ENCODE measurements at regions not wholly inside any gene's neighbourhood (a gene's known extent, or its start where the extent isn't known, plus 50 kb on each side); places are given as distances from the start of the nearest gene placed in this dataset.
"Not testable (repeated sequence)": the region's sequence is repeated elsewhere in the genome, so short reads cannot be mapped to it uniquely, and the experiment has no call there.

DNA sequence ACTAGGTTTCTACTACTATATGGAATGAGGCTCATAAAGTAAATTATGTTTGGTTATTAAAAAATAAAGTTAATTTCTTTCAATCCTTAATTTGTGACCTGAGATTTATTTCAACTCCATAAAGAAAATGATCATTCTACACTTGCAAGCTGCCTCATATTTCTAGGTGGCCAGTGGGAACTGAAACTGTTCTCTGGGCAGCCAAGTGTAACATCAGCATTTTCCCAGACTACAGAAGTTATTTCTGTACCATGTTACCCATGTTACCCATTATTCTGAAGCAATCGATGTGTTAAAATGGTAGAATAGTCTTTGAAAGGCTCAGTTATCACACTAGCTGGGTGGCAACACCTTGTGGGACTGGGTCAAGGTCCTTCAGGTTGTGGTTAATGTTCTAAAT, 139.3 kb upstream of the FBXO11 start:
- no peak for DNase-seq

DNA sequence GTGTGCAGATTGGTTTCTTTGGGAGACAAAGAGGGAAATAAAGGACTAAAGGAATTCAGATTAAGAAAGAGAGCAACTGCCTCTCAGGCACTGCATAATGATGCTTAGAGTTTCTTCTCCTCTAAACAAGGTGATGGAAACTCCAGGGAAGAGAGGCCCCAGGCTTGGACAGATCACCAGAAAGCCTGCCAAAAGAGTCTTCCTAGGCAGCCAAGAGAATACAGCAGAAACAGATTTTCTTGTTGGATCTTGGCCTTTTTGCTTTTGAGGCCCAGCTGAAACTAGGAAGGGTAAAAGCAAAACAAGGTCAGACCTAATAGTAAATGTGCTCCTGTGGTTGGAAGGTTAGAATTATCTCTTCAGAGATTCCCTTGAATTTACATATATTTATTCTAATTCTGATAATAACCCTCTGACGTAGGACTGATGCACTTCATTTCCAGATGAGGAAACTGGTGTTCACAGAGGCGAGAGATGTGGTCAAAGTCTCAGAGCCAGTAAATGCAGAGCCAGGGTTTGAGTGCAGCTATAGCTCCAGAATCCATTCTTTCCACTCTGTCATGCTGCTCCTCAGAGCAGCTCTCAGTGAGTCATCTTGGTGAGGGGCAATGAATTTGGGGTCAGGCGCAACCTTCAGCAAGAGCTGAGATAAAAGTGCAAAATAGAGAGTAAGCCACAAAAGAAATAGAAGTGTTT, 142.3 kb upstream of the FBXO11 start:
- peak; percentile 53 for DNase-seq

DNA sequence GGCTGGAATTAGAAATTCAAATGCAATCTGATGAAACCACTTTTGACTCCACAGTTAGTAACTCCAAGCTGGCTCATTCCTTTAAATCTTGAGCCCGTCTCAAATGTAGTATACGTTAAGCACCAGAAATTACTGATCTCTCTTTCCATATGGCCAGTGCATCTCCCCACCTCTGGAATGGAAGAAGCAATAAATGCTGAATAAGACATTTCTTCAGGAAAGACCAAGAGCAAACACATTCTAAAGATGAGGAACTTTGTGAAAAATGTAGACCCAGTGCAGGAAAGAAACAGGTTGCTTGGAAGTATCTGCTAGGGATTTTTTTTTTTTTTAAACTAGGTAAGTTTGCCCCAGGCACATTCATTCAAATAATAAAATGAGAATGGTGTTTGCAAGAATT, 143.1 kb upstream of the FBXO11 start:
- DNase-seq, result no peak

DNA sequence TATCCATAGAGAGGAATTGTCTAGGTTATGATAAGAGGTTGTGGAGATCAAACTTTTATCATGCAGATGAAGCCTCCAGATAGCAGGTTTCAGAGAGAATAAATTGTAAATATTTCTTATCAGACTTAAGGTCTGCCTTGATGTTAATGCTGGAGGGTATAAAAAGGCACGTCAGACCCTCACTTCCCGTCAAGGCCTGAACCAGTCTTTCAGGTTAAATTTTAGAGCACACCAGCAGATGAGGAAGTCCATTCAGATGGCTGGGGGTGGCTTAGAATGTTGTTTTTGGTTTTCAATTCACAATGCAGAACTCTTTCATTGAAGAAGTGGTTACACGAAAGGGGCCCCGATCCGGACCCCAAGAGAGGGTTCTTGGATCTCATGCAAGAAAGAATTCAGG, 144.4 kb upstream of the FBXO11 start:
- no peak for DNase-seq

DNA sequence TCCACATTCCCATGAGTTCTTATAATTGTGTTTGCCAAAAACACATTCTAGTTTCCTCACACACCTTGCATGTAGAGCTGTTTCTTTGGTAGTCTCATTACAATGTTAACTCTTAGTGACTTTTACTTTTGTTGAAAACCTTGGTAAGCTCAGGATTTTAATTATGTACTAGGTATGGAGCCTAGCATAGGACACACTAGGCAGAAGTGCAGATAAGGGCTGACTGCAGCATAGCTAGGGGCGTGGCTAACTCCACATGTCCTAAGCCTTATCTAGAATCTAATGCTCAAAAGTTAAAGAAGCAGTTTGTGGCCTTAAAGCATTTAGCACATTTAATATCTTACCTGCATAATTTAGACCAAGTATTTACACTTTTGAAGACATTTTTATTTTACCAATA, 153.7 kb upstream of the FBXO11 start:
- no peak for DNase-seq

DNA sequence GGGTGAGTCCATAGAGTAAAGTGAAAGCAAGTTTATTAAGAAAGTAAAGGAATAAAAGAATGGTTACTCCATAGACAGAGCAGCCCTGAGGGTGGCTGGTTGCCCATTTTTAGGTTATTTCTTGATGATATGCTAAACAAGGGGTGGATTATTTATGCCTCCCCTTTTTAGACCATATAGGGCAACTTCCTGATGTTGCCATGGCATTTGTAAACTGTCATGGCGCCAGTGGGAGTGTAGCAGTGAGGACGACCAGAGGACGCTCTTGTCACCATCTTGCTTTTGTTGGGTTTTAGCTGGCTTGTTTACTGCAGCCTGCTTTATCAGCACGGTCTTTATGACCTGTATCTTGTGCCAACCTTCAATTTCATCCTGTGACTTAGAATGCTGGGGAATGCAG, 155.4 kb upstream of the FBXO11 start:
- not testable (repeated sequence) for DNase-seq

DNA sequence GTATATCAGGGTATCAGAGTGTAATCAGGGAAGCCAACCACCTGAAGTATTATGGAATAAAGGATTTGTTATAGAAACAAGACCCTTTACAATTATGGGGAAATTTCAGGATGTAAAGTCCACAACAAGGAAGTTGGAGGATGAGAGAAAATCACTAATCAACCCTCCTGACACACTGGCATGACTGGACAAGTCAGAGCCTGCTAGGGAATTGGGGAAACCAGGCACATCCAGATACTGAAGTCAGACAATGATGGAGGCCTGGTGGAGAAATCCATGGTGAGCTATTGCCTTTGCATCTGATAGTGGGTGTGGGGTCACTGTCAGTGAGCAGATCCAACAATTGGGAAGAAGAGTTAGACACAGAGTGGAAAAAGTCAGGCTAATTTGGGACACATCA, 158.8 kb upstream of the FBXO11 start:
- DNase-seq, result no peak

DNA sequence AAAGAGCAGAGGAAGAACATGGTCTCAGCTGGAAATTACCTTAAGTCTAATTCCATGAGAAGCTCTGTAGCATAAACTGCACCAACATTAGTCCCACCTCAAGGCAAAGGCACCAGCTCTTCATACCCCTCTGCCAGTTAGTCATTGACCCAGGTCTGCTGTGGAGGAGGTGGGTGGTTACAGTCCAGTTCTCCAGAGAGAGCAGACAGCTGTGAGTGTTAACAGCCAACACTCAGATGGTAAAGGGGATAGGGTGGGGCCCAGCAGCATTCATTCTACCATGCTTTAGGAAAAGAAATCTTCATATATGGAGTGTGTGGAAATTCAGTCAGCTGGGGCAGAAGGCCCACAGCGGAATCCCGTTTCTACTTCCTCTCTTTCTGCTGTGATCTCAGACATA, 159.7 kb upstream of the FBXO11 start:
- no peak for DNase-seq

DNA sequence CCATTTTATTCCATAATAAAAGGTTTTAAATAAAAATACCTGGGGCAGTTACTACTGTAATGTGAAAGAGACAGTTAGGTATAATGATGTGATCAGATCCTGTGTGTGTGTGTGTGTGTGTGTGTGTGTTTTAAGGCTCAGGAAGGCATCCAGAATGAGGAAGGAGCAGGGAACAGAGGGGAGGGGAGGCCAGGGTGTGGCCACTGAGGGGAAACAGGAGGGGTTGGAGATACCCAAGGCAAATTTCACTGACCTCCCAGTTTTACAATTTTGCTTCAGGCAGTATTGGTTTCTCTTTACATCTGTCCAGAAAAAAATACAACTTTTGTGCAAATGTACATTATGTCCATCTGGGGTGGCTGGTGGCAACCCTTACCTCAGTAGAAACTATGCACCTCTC, 163.5 kb upstream of the FBXO11 start:
- DNase-seq, result no peak

DNA sequence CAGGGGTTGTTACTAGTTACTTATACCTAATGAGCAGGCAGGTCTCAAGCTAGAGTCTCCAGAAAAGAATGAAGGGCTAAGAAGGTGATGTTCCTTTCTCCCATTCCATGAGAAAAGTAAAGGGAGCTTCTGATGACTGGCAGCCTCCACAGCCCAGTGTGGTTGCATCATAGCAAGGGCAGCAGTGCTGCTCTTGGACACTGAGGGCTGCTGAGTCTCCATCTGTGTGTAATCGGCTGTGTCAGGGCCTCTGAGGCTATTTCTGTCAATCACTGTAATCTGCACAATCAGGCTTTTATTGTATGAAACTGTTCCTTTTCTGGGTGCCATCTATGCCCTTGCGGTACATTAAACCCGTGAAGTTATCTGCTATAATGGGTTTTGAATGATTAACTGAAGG, 164.1 kb upstream of the FBXO11 start:
- no peak for DNase-seq

DNA sequence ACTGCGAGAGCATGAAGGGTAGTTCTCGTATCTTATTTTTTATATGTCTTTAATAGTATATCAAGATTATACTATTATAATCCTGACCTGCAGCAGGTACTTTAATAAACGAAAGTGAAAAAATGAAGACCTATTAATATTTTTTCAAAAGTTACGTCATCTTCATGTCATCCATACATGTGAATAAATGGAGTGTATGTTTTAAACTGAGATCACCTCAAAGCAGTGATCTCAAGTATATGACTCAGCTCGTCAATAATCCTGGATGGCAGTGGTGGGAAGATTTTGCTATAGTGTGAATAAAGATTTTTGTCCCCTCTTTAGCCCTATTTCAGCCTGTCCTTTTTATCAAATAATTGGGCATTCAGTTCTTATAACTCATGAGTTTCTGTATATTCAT, 166.3 kb upstream of the FBXO11 start:
- no peak for DNase-seq

DNA sequence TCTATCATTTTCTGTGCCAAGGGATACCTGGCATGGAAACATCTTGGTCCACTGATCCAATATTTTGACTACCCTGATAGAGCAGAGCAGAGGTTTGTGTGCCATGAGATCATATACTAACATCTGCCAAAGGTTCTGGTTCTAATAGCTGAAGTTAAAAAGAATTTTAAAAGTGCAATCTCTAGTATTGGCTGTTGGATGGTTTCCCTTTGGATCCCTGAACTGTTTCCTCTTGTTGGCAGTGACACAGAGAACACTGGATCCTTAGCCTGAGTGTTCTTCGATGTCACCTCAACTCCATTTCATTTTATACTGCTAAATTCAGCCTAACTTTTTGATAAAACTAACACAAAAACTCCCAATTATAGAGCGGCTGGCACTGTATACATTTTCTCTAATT, 169.3 kb upstream of the FBXO11 start:
- DNase-seq, result no peak

DNA sequence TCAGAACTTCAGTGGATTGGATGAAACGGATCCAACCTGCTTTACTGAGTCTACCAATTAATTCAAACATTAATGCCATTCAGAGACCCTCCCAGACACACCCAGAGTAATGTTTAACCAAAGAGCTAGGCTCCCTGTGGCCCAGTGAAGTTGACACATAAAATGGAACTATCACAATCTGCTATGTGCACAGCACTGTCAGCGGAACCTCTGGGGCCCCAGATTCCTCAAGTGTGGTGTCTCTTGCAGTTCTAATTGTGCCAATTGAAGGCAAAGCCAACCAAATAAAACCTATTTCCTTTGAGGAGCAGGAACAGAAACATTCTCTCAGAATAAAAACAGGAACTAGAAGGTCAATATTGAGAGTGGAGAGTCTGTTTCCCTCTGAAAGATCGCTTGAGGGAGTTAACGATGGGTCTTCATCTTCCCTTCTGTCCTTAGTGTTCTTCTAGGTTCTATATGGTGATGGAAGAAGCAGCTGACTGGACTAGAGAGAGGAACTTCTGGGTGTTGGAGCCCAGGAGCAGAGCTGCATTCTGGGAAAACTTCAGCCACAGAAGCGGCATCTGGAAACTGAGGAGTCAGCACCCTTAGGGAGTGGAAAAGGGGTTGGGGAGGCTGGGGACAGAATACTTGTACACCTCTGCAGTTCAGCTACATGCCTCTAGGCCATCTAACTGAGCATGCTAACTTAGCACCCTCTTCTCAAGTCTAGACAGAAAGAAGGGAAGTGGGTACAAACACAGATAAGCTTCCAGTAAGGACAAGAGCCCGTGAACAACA, 174.4 kb upstream of the FBXO11 start:
- no peak for DNase-seq

DNA sequence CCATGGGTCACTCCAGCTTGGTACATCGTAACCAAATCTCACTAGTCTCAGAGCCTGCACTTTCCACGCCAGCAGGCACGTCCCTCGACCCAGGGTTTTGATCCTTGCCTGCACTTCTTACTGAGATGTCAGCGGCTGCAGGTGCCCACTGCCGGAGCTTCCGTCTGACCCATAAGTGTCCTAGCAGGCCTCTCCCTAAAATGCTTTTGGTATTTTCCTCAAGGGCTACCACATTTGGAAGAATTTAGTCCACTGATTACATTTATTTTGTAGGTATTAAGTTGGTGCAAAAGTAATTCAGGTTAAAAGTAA, 175.0 kb upstream of the FBXO11 start:
- DNase-seq, result no peak

DNA sequence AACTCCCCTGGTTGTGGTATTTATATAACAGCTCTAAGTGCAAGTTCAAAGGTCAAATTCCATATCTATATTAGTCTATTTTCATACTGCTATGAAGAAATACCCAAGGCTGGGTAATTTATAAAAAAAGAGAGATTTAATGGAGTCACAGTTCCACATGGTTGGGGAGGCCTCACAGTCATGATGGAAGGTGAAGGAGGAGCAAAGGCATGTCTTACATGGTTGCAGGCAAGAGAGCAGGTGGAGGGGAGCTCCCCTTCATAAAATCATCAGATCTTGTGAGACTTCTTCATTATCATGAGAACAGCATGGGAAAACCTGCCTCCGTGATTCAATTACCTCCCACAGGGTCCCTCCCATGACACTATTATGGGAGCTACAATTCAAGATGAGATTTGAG, 179.6 kb upstream of the FBXO11 start:
- DNase-seq, result no peak

DNA sequence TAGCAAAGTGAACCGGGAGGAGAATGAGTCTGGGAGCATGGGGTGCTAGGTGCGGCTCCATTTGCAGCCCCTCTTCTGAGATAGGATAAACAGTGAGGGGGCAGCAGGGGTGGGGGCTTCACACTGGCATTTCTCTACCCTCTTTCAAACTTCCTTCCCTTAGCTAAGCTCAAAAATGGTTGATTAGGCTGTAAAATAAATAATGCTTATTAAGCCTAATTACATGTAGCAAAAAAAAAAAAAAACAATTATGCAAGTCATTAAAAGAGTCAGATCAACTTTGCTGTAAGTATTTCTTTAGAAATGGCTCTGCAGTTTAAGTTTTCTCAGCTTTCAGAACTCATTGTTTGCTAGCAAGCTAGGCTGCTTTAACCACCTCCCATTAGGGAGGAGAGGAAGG, 182.7 kb upstream of the FBXO11 start:
- DNase-seq, result no peak

DNA sequence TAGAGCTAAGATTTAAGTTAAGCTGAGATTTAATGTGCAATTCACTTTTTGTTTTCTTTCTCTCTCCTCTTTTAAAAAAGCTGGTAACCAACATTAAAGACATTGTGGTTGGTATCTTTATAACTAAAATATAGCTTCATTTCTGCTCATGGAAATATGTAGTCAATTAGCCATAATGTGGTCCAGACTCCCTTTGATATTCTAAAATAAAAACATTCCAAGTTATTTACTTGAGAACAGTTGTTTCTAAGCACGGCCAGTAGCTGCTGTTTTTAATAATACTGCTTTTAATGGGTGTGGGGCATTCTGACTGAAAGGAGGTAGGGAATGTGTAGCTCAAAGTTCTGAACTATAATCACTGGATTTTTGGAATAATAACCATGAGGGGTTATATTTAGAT, 183.3 kb upstream of the FBXO11 start:
- no peak for DNase-seq

DNA sequence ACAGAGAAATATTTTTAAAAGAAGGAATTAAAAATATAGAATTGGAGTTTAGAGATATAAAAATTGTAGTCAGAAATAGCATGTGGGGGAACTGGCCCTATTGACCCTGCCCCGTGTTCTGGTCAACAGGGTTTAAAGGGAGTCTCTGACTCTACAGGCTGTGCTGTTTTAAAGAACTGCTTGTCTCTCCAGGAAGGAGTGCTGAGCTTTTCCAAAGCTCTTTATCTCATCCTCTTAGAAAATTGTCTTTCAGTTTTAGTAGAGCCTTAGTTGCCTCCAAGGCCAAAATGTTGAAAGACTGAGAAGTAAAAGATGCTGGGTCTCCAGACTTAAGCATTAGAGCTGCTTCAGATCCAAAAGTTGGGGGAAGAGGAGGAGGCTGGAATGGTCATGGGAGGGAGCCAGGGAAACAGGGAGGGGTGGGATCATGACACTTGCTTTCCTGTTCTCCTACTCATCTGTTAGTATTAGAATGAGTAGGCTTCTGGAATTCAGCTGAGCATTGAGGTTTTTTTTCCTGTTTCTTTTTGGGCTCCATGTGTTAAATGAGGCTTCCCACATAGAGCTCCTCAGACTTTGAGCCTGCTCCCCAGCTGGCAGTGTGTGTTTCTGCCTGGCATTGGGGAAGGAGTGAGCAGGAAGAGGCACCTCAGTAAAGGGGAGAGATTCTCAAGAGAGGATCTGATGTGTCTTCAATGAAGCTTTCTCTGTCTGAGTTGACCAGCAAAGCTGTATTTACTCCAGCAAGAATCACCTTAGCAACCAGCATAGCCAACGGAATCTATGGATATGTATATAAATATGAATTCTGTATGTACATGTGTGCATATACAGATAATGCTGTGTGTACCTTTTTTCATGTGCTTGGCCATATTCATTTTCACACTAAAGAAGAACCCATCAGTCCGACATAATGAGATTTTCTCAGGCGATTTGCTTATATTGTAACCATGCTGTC, 186.8 kb upstream of the FBXO11 start:
- DNase-seq, result no peak

DNA sequence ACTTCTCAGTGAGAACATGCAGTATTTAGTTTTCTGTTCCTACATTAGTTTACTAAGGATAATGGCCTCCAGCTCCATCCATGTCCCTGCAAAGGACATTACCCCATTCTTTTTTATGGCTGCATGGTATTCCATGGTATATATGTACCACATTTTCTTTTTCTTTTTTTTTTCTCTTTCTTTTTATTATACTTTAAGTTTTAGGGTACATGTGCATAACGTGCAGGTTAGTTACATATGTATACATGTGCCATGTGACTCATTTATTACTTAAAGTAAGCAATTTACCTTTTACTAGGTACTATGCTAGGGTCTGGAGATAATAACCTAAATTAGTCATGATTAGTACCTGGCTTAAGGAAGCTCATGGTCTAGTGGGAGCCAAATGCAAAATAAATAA, 190.5 kb upstream of the FBXO11 start:
- DNase-seq, result not testable (repeated sequence)

DNA sequence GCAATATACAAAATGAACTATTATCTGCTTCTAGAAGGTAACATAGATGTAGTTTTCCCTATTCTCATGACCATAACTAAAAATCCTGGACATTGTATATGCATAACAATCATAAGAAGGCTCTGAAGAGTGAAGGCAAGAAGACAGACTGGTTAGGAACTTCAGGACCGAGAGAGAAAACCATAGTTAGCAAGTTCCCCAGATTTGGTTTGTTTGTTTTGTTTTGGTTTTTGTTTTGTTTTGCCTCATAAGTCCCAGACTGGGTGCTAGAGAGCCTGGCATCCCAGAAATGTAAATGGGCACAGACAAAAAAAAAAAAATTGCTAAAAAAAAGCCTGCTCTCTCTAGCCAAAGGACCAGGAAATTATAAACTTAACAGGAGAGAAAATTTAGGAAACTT, 192.2 kb upstream of the FBXO11 start:
- no peak for DNase-seq

DNA sequence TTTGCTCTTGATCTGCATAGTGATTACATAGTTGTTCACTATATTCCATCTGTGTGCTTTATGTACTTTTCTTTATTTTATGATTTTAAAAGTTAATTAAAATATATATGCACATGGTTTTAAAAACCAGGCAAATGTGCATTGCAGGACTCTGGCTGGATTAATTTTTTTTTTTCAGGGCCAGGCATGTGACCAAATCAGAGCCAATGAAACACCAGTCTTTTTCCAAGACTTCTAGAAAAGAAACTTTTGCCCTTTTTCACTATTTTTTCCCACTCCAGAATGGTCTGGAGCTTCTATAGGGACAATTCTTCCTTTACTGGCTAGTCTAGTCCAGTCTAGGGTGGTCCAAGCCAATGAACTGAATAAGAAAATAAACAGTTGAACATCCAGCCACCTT, 198.1 kb upstream of the FBXO11 start:
- DNase-seq, result no peak

DNA sequence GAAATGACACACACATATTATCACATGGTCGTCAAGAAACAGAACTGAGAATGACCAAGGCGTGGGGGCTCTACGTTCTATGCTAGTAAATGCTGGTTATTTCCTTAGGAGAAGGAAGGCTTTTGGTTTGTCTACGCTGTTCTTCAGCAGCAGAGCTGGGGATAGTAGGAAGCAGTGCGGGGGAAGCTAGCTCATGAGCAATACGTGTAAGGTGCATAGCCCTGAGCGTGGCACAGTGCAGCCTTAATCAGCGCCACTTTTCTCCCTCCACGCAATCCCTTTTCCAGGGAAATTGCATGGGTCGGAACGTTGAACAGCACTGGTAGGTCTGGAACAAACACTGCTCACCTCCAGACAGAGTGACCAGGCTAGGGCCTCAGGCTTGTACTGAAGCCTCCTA, 199.6 kb upstream of the FBXO11 start:
- DNase-seq, result no peak

DNA sequence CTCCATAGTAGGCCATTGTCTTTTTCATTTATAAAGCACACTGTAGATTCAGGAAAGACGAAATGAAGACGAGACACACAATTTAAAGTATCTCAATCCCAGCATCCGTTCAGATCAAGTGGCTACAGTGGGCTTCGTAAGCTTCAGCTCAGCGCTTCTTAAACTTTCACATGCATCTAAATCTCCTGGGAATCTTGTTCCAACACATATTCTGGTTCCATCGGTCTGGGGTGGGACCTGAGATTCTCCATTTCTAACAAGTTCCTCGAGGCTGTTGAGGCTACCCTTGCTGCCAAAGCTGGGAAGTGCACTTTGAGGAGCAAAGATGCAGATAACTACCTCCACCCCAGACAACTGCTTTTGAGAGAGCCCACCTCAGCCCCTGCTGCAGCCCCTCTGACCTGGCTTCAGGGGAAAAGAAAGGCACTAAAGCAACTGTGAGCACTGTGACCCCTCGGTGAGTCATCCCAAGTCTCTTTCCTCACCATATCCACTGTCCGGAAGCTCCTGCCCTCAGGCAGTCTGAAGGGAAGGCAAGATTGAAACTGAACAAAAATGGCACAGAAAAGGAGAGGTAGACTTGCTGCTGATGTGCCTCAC, 201.1 kb upstream of the FBXO11 start:
- no peak for DNase-seq

DNA sequence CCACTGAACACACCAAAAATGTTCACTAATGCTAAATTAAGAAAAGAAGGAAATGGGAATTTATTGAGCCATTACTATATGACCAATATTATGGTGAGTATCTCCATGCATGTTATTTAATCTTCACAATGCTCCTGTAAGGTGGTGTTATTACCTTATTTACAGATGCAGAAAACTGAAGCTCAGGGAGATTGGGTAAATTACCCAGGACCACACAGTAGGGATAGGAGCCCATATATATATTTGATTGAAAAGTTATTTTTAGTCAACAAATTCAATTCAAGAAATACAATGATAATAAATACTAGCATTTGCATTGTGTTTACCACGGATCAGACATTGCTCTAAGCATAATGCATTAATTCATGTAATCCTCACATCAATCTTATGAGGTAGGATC, 202.2 kb upstream of the FBXO11 start:
- DNase-seq, result no peak

Data from NCI-H446 treated with DMSO at 0.1 percent for 48 hours (cell line).